Nephron (organoid): ENCODE measurements at regions not wholly inside any gene's neighbourhood (a gene's known extent, or its start where the extent isn't known, plus 50 kb on each side); places are given as distances from the start of the nearest gene placed in this dataset.

ENCODE experiments used
- H3K27ac Mint-ChIP-seq, 3 experiments: 2 replicates each; pipeline ENCODE4 v1.8.0; 2020; ENCODE audit warnings: mixed read lengths in 3 of 3, mild to moderate bottlenecking in 2 of 3, moderate library complexity in 1 of 3
- H3K27me3 Mint-ChIP-seq: 2 replicates; pipeline ENCODE4 v1.8.0; 2021; ENCODE audit warnings: low read depth, mild to moderate bottlenecking, moderate library complexity, mixed read lengths
- H3K36me3 Mint-ChIP-seq: 2 replicates; pipeline ENCODE4 v1.8.0; 2020; ENCODE audit warnings: low read depth, mixed read lengths
- H3K4me1 Mint-ChIP-seq: 2 replicates; pipeline ENCODE4 v1.8.0; 2020; ENCODE audit warnings: mixed read lengths
- H3K4me3 Mint-ChIP-seq, 3 experiments: 2 replicates each; pipeline ENCODE4 v1.8.0; 2020; ENCODE audit warnings: mild to moderate bottlenecking in 3 of 3, mixed read lengths in 3 of 3, moderate library complexity in 2 of 3
- H3K9me3 Mint-ChIP-seq: 2 replicates; pipeline ENCODE4 v1.8.0; 2020; ENCODE audit warnings: mixed read lengths
- CTCF ChIP-seq, 3 experiments: fragments of 200-600 bp; sonication (generic); IDR thresholded peaks; one replicate each; pipeline ENCODE4 v1.5.0; 2021; ENCODE audit warnings: antibody characterized with exemption in 3 of 3; ENCODE audit not compliant: unreplicated experiment in 3 of 3

GRCh38 chr5:105695941-105696340, 1974.8 kb downstream of the EFNA5 start:
- no peaks in the 10 kb centered on the region for H3K4me1 Mint-ChIP-seq
- no peaks in the 10 kb centered on the region for H3K27me3 Mint-ChIP-seq
- TF ChIP-seq CTCF (IDR thresholded peaks at IDR 0.05; ENCODE audit: unreplicated experiment in 3 of 3): no peak
- H3K4me3 Mint-ChIP-seq: no peak overlapping the region
- peaks cover under 1% of the 10 kb centered on the region for H3K36me3 Mint-ChIP-seq
- peaks cover 16% of the 10 kb centered on the region for H3K9me3 Mint-ChIP-seq
- no peak overlapping the region for H3K27ac Mint-ChIP-seq

GRCh38 chr5:105689596-105689995, 1981.1 kb downstream of the EFNA5 start:
- H3K27ac Mint-ChIP-seq: no peak overlapping the region
- no peaks in the 10 kb centered on the region for H3K27me3 Mint-ChIP-seq
- no peaks in the 10 kb centered on the region for H3K9me3 Mint-ChIP-seq
- no peaks in the 10 kb centered on the region for H3K36me3 Mint-ChIP-seq
- no peaks in the 10 kb centered on the region for H3K4me1 Mint-ChIP-seq
- TF ChIP-seq CTCF (IDR thresholded peaks at IDR 0.05; ENCODE audit: unreplicated experiment in 3 of 3): no peak
- no peak overlapping the region for H3K4me3 Mint-ChIP-seq

GRCh38 chr5:105688227-105688792, 1982.4 kb downstream of the EFNA5 start:
- H3K27ac Mint-ChIP-seq: no peak overlapping the region

GRCh38 chr5:105687493-105687892, 1983.2 kb downstream of the EFNA5 start:
- H3K27me3 Mint-ChIP-seq: no peaks in the 10 kb centered on the region
- H3K27ac Mint-ChIP-seq: no peak overlapping the region
- no peaks in the 10 kb centered on the region for H3K4me1 Mint-ChIP-seq
- H3K9me3 Mint-ChIP-seq: no peaks in the 10 kb centered on the region
- no peak for TF ChIP-seq CTCF (IDR thresholded peaks at IDR 0.05; ENCODE audit: unreplicated experiment in 3 of 3)
- no peaks in the 10 kb centered on the region for H3K36me3 Mint-ChIP-seq
- H3K4me3 Mint-ChIP-seq: no peak overlapping the region

More at GRCh38 chr5:105688227-105688792, 1982.4 kb downstream of the EFNA5 start:
- Mint-ChIP-seq H3K27me3 (no peaks in the 10 kb centered on the region), H3K9me3 (no peaks in the 10 kb centered on the region), H3K36me3 (no peaks in the 10 kb centered on the region), H3K4me1 (no peaks in the 10 kb centered on the region), H3K4me3 (no peak overlapping the region)
- no peak for TF ChIP-seq CTCF (IDR thresholded peaks at IDR 0.05; ENCODE audit: unreplicated experiment in 3 of 3)

- Mint-ChIP-seq H3K27ac (no peak overlapping the region), H3K27me3 (no peaks in the 10 kb centered on the region), H3K9me3 (no peaks in the 10 kb centered on the region), H3K36me3 (no peaks in the 10 kb centered on the region), H3K4me3 (no peak overlapping the region), H3K4me1 (no peaks in the 10 kb centered on the region)
- TF ChIP-seq CTCF (IDR thresholded peaks at IDR 0.05; ENCODE audit: unreplicated experiment in 3 of 3): no peak
Measured at GRCh38 chr5:105685884-105686283, 1984.9 kb downstream of the EFNA5 start.

GRCh38 chr5:105684799-105685198, 1985.9 kb downstream of the EFNA5 start:
- Mint-ChIP-seq H3K4me3 (no peak overlapping the region), H3K9me3 (no peaks in the 10 kb centered on the region), H3K36me3 (no peaks in the 10 kb centered on the region)

More at GRCh38 chr5:105684799-105685198, 1985.9 kb downstream of the EFNA5 start:
- no peak for TF ChIP-seq CTCF (IDR thresholded peaks at IDR 0.05; ENCODE audit: unreplicated experiment in 3 of 3)
- Mint-ChIP-seq H3K27ac (no peak overlapping the region), H3K4me1 (no peaks in the 10 kb centered on the region), H3K27me3 (no peaks in the 10 kb centered on the region)
